ENCODE measurements at regions not wholly inside any gene's neighbourhood (a gene's known extent, or its start where the extent isn't known, plus 50 kb on each side); places are given as distances from the start of the nearest gene placed in this dataset.
A peak's percentile ranks its signal among the peaks of the same experiment; 100 is the strongest.

DNA sequence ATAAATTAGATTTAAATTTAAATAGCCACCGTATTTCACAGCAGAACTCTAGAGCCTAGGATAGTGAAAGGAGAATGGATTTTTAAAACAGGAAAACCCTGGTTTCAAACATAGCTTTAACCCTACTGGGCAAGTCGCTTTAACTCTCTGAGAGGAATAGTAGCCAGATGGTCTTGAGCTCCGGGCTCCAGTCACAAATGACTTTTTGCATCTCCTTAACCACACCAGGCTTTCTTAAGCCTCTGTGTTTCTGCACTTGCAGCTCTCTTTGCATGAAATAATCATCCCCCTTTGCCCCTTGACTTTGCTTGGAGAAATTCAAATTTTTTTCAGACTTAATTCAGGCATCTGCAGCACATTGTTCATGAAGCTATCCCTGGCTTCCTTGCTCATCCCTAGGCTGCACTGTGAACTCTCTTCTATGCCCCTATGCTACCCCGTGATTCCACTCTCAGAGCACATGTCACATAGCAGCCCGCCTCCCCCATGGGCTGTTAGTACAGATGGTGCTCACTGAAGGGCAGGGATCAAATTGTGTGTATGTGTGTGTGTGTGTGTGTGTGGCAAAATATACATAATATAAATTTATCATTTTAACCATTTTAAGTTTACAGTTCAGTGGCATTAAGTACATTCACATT, 68.8 kb upstream of the DAB1 start:
- no peak overlapping the region for H3K27ac Mint-ChIP-seq (ENCODE audit: unreplicated experiment)
- H3K27me3 Mint-ChIP-seq (ENCODE audit: unreplicated experiment), result peaks cover 3% of the 10 kb centered on the region
- DNase-seq (ENCODE audit: extremely low spot score, unreplicated experiment), result no peak
- H3K4me1 Mint-ChIP-seq (ENCODE audit: unreplicated experiment), result peaks cover 14% of the 10 kb centered on the region
- TF ChIP-seq, protein P1, sequence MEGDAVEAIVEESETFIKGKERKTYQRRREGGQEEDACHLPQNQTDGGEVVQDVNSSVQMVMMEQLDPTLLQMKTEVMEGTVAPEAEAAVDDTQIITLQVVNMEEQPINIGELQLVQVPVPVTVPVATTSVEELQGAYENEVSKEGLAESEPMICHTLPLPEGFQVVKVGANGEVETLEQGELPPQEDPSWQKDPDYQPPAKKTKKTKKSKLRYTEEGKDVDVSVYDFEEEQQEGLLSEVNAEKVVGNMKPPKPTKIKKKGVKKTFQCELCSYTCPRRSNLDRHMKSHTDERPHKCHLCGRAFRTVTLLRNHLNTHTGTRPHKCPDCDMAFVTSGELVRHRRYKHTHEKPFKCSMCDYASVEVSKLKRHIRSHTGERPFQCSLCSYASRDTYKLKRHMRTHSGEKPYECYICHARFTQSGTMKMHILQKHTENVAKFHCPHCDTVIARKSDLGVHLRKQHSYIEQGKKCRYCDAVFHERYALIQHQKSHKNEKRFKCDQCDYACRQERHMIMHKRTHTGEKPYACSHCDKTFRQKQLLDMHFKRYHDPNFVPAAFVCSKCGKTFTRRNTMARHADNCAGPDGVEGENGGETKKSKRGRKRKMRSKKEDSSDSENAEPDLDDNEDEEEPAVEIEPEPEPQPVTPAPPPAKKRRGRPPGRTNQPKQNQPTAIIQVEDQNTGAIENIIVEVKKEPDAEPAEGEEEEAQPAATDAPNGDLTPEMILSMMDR (IDR thresholded peaks at IDR 0.05), result no peak
- H3K9me3 Mint-ChIP-seq (ENCODE audit: unreplicated experiment), result peaks cover 3% of the 10 kb centered on the region
- no peaks in the 10 kb centered on the region for H3K36me3 Mint-ChIP-seq (ENCODE audit: unreplicated experiment)
- H3K4me3 Mint-ChIP-seq (ENCODE audit: unreplicated experiment), result no peak overlapping the region

DNA sequence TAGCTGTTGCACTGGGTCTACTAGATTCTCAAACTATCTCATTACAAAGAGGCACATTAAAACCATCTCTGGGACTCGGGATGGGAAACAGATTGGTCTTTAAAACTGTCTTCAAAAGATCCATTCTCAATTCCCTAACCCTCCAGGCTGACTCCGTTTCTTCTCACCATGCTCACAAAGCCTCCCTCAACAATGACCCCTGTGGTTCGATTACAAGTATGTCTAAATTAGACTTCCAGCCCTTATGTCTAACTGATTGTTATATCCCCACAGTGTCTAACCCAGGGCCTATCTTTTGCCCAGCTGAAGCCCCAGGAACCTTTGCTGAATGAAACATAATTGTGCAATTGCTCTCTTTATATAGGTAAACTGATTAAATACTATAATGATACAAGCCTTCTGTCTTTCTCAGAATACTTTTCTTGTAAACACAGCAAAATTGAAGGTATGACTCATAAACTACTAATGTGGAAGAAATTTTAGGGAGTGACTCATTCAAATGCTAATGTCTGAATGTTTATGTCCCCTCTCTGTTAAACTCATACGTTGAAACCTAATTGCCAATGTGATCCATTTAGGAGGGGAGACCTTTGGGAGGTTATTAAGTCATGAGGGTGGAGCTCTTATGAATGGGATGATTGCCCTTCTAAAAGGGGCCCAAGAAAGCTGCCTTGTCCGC, 65.6 kb upstream of the DAB1 start:
- Mint-ChIP-seq H3K36me3 (ENCODE audit: unreplicated experiment) (no peaks in the 10 kb centered on the region), H3K4me1 (ENCODE audit: unreplicated experiment) (peaks cover 24% of the 10 kb centered on the region), H3K27me3 (ENCODE audit: unreplicated experiment) (no peaks in the 10 kb centered on the region), H3K4me3 (ENCODE audit: unreplicated experiment) (no peak overlapping the region), H3K9me3 (ENCODE audit: unreplicated experiment) (no peaks in the 10 kb centered on the region), H3K27ac (ENCODE audit: unreplicated experiment) (peak overlapping the region; percentile 85)
- no peak for DNase-seq (ENCODE audit: extremely low spot score, unreplicated experiment)
- TF ChIP-seq, protein P1 (IDR thresholded peaks at IDR 0.05), result no peak

DNA sequence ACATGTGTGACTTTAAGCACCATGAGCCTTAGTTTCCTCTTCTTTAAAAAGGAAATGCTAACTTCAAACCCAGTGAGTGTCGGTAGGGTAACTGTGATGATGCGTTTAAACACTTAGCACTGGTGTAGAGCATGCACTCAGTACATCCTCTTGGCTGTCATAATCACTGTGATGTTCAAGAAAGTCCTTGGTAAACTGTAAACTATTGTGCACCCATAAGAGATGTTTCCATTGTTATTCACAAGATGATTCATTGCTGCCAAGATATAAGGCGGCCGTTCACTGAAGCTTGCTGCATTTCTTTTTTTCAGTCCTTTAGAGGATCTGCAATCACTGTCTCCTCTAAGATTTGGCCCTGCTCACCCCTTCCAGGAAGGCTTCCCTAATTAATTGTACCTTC, 61.8 kb upstream of the DAB1 start:
- H3K27ac Mint-ChIP-seq (ENCODE audit: unreplicated experiment), result no peak overlapping the region
- DNase-seq (ENCODE audit: extremely low spot score, unreplicated experiment), result no peak
- TF ChIP-seq, protein P1 (IDR thresholded peaks at IDR 0.05), result no peak
- no peaks in the 10 kb centered on the region for H3K27me3 Mint-ChIP-seq (ENCODE audit: unreplicated experiment)
- no peaks in the 10 kb centered on the region for H3K9me3 Mint-ChIP-seq (ENCODE audit: unreplicated experiment)
- H3K4me3 Mint-ChIP-seq (ENCODE audit: unreplicated experiment), result no peak overlapping the region
- H3K4me1 Mint-ChIP-seq (ENCODE audit: unreplicated experiment), result peaks cover 21% of the 10 kb centered on the region
- H3K36me3 Mint-ChIP-seq (ENCODE audit: unreplicated experiment), result no peaks in the 10 kb centered on the region

DNA sequence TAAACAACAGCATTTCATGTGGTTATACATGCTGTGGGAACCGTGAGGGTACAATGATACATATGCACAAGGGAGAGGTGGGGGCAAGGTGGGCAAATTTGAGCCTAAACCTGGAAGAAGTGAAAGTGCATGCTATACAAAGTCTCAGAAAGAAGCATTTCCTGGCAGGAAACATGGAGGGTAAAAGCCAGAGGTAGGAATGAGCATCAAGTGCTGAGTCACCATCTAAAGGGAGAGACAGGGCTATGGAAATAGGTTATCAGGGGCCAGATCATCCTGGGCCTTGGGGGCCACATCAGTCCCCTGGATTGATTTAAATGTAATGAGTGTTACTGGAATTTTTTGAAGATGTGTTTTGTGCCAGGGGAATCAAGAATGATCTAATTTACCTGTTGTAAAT, 60.1 kb upstream of the DAB1 start:
- no peaks in the 10 kb centered on the region for H3K36me3 Mint-ChIP-seq (ENCODE audit: unreplicated experiment)
- TF ChIP-seq, protein P1 (IDR thresholded peaks at IDR 0.05), result no peak
- H3K4me3 Mint-ChIP-seq (ENCODE audit: unreplicated experiment), result no peak overlapping the region
- no peaks in the 10 kb centered on the region for H3K27me3 Mint-ChIP-seq (ENCODE audit: unreplicated experiment)
- no peaks in the 10 kb centered on the region for H3K9me3 Mint-ChIP-seq (ENCODE audit: unreplicated experiment)
- H3K4me1 Mint-ChIP-seq (ENCODE audit: unreplicated experiment), result peaks cover 10% of the 10 kb centered on the region
- H3K27ac Mint-ChIP-seq (ENCODE audit: unreplicated experiment), result no peak overlapping the region
- DNase-seq (ENCODE audit: extremely low spot score, unreplicated experiment), result no peak

DNA sequence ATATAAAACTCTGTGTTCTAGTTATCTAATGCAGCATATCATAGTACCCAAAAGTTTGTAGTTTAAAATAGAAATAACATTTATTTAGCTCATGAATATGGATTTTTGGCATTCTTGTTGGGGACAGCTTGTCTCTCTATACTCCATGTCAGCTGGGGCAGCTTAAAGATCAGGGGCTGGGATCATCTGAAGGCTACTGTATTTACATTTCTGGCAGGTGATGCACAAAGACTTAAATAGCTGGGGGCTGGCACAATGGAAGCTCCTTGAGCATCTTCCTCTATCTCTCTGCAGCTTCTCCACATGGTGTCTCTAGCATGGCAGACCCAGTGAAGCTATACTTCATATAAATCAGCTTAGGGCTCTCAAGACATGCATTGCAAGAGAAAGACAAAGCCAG, 55.6 kb upstream of the DAB1 start:
- Mint-ChIP-seq H3K27me3 (ENCODE audit: unreplicated experiment) (no peaks in the 10 kb centered on the region), H3K36me3 (ENCODE audit: unreplicated experiment) (no peaks in the 10 kb centered on the region), H3K9me3 (ENCODE audit: unreplicated experiment) (no peaks in the 10 kb centered on the region), H3K27ac (ENCODE audit: unreplicated experiment) (no peak overlapping the region), H3K4me1 (ENCODE audit: unreplicated experiment) (peaks cover 4% of the 10 kb centered on the region), H3K4me3 (ENCODE audit: unreplicated experiment) (no peak overlapping the region)
- DNase-seq (ENCODE audit: extremely low spot score, unreplicated experiment), result no peak
- TF ChIP-seq, protein P1 (IDR thresholded peaks at IDR 0.05), result no peak

Data from osteocyte (in vitro differentiated cells).